HepG2 (cell line): ENCODE measurements at regions not wholly inside any gene's neighbourhood (a gene's known extent, or its start where the extent isn't known, plus 50 kb on each side); places are given as distances from the start of the nearest gene placed in this dataset.

Experiments
- ATAC-seq: fragments of 200-7000 bp; cut with Tn5 transposase; 3 replicates; pipeline ENCODE4 v1.9.1; 2020; ENCODE audit warnings: mild to moderate bottlenecking, moderate library complexity
- BruUV-seq: library from RNA; stranded (reverse); fragments of 400-500 nt; replicated peaks from 2 replicates; lab custom pipeline; 2021; lab: Mats Ljungman, UMichigan
- CTCF ChIA-PET: fragments of 300-600 bp; formaldehyde crosslinking; extraction: SDS; loops from one replicate; lab custom pipeline; 2021; ENCODE audit warnings: low total read pairs, inconsistent platforms, low intra/inter-chr PET ratio; lab: Yijun Ruan, JAX
- POLR2A ChIA-PET: fragments of 350-600 bp; sonication (Branson Sonifier 250); formaldehyde crosslinking; loops from one replicate; lab custom pipeline; 2020; ENCODE audit warnings: antibody characterized with exemption, inconsistent platforms; lab: Yijun Ruan, JAX
- DNase-seq: peaks from one replicate; pipeline ENCODE4 v3.0.0-alpha.2; 2015; ENCODE audit warnings: low spot score
- FAIRE-seq: peaks from 3 replicates; lab custom pipeline; 2011; peaks lifted over from hg19 to GRCh38; lab: Jason Lieb, UNC
- H2AFZ ChIP-seq: one replicate; pipeline ENCODE4 v1.6.1; 2011; ENCODE audit warnings: low read length, inconsistent platforms
- H3K27ac ChIP-seq: fragments of 300-600 bp; 3 replicates; pipeline ENCODE4 v1.8.0; 2011; ENCODE audit warnings: mixed run types, mild to moderate bottlenecking, mixed read lengths, low read length, inconsistent platforms; ENCODE audit not compliant: insufficient read depth; ENCODE audit errors: extremely low read length
- H3K27me3 ChIP-seq, 2 experiments: fragments of 200-600 bp in 1 of 2; 2 replicates in 1 of 2; 3 replicates in 1 of 2; pipeline versions ENCODE4 v1.6.0 to v1.8.0; 2011; ENCODE audit warnings: low read length in 2 of 2, mild to moderate bottlenecking in 2 of 2, moderate library complexity in 2 of 2, inconsistent platforms in 1 of 2; ENCODE audit not compliant: insufficient read depth in 2 of 2, control insufficient read depth in 1 of 2
- H3K36me3 ChIP-seq, 2 experiments: fragments of 200-600 bp in 1 of 2; replicated peaks in 1 of 2; 2 replicates in 1 of 2; 3 replicates in 1 of 2; pipeline versions ENCODE4 v1.5.1 to v1.8.0; 2011; ENCODE audit warnings: low read length in 2 of 2, inconsistent platforms in 1 of 2; ENCODE audit not compliant: insufficient read depth in 2 of 2, control insufficient read depth in 1 of 2
- H3K4me1 ChIP-seq: 2 replicates; pipeline ENCODE4 v1.5.1; 2012; ENCODE audit warnings: low read length, inconsistent platforms; ENCODE audit not compliant: insufficient read depth
- H3K4me2 ChIP-seq: 2 replicates; pipeline ENCODE4 v1.6.0; 2011; ENCODE audit warnings: low read depth, low read length, inconsistent platforms
- H3K4me3 ChIP-seq, 3 experiments: fragments of 200-600 bp in 1 of 3; sonication (generic), shearing (Covaris generic) in 1 of 3; replicated peaks in 1 of 3; 2 replicates each; pipeline ENCODE4 v1.5.1; 2011 to 2016; ENCODE audit warnings: low read length in 3 of 3, inconsistent platforms in 2 of 3, low read depth in 2 of 3, mild to moderate bottlenecking in 2 of 3, control low read depth in 1 of 3, mixed read lengths in 1 of 3; ENCODE audit not compliant: insufficient read depth in 1 of 3
- H3K79me2 ChIP-seq: one replicate; pipeline ENCODE4 v1.6.1; 2011; ENCODE audit warnings: low read length, inconsistent platforms; ENCODE audit not compliant: insufficient read depth
- H3K9ac ChIP-seq: 2 replicates; pipeline ENCODE4 v1.6.0; 2011; ENCODE audit warnings: mild to moderate bottlenecking, low read depth, low read length, inconsistent platforms; ENCODE audit not compliant: insufficient read depth
- H3K9me3 ChIP-seq: 2 replicates; pipeline ENCODE4 v1.5.1; 2012; ENCODE audit warnings: mild to moderate bottlenecking, low read length
- H4K20me1 ChIP-seq: 2 replicates; pipeline ENCODE4 v1.6.0; 2011; ENCODE audit warnings: inconsistent platforms, mild to moderate bottlenecking, low read length, moderate library complexity; ENCODE audit not compliant: insufficient read depth
- ATF7-NPFF ChIP-seq: sonication (generic); formaldehyde crosslinking; IDR thresholded peaks from 2 replicates; pipeline ENCODE4 v1.8.1; 2023; ENCODE audit warnings: mild to moderate bottlenecking, low read depth, missing genetic modification reagents, moderate library complexity
- CBX5 ChIP-seq: sonication (generic); formaldehyde crosslinking; IDR thresholded peaks from 2 replicates; pipeline ENCODE4 v1.4.0; 2020; ENCODE audit warnings: missing genetic modification reagents, borderline replicate concordance
- CENPX ChIP-seq: sonication (generic); formaldehyde crosslinking; IDR thresholded peaks from 2 replicates; pipeline ENCODE4 v1.9.0; 2021; ENCODE audit warnings: mild to moderate bottlenecking, missing genetic modification reagents, moderate library complexity
- FOXC1 ChIP-seq: sonication (generic); formaldehyde crosslinking; IDR thresholded peaks from 2 replicates; pipeline ENCODE4 v1.8.0; 2022; ENCODE audit warnings: mild to moderate bottlenecking, missing genetic modification reagents, borderline replicate concordance
- MAFF ChIP-seq: IDR thresholded peaks from 2 replicates; pipeline ENCODE4 v1.6.1; 2011; ENCODE audit warnings: low read depth, low read length, improper control_type of control experiment
- MAFK ChIP-seq, 2 experiments: IDR thresholded peaks in 1 of 2; conservative IDR thresholded peaks in 1 of 2; 2 replicates each; pipeline ENCODE4 v1.6.1; 2011; ENCODE audit warnings: improper control_type of control experiment in 2 of 2, low read length in 2 of 2
- NCOA5 ChIP-seq: sonication (generic); formaldehyde crosslinking; IDR thresholded peaks from 2 replicates; pipeline ENCODE4 v1.4.0; 2020; ENCODE audit warnings: missing genetic modification reagents
- POLR2AphosphoS5 ChIP-seq: IDR thresholded peaks from 2 replicates; pipeline ENCODE4 v1.6.1; 2012; ENCODE audit warnings: low read depth, low read length
- SNRNP70 ChIP-seq: fragments of 200-400 bp; formaldehyde crosslinking; IDR thresholded peaks from 2 replicates; pipeline ENCODE4 v1.6.1; 2017; ENCODE audit warnings: mild to moderate bottlenecking, low read depth, low read length, moderate library complexity
- SRSF4 ChIP-seq: fragments of 200-400 bp; formaldehyde crosslinking; IDR thresholded peaks from one replicate; pipeline ENCODE4 v1.6.1; 2018; ENCODE audit warnings: mild to moderate bottlenecking, low read depth, low read length, moderate library complexity; ENCODE audit not compliant: poor library complexity, severe bottlenecking
- TEAD3 ChIP-seq: optimal IDR thresholded peaks from 2 replicates; pipeline ENCODE3; 2016; ENCODE audit warnings: borderline replicate concordance
- ZNF333 ChIP-seq: sonication (generic); formaldehyde crosslinking; IDR thresholded peaks from 2 replicates; pipeline ENCODE4 v1.4.0; 2020; ENCODE audit warnings: mild to moderate bottlenecking, missing genetic modification reagents, borderline replicate concordance
- in situ Hi-C: cut with HindIII; loops from 2 replicates; pipeline ENCODE4 v1.10.0; 2017; ENCODE audit warnings: low pct_unique_long_range_greater_than_20kb; ENCODE audit not compliant: extremely low pct_ligation_motif_present
- intact Hi-C: fragments of 100-400 bp; cut with micrococcal nuclease; formaldehyde crosslinking; loops from one replicate; pipeline ENCODE4 v1.10.0; 2022; ENCODE audit not compliant: unreplicated experiment
- TF ChIP-seq, protein P1 (sequence below): sonication (generic); formaldehyde crosslinking; IDR thresholded peaks from 2 replicates; pipeline ENCODE4 v1.9.0; 2021; ENCODE audit warnings: missing genetic modification reagents, borderline replicate concordance

GRCh38 chr11:98561877-98562395 lies 458.8 kb upstream of the CNTN5 start:
- H3K9me3 ChIP-seq: no peaks in the 10 kb centered on the region
- no peak for ATAC-seq
- no peak overlapping the region for H3K9ac ChIP-seq
- no peak overlapping the region for H3K27ac ChIP-seq
- H4K20me1 ChIP-seq: no peaks in the 10 kb centered on the region
- no peak for FAIRE-seq
- no peaks in the 10 kb centered on the region for H3K36me3 ChIP-seq
- ChIA-PET POLR2A (no interaction called here), CTCF (no interaction called here)
- TF ChIP-seq SRSF4 (no peak), FOXC1 (CRISPR knock-in tag) (no peak), ATF7-NPFF (no peak), ZNF333 (CRISPR knock-in tag) (no peak), MAFK (conservative IDR thresholded peaks at IDR 0.05 in 1 of 2, IDR thresholded peaks at IDR 0.05 in 1 of 2; ENCODE audit: low read length in 2 of 2) (peak in 1 of 2 experiments; percentile 70; a peak in 2 of 4 replicates), POLR2AphosphoS5 (no peak), CENPX (no peak), CBX5 (CRISPR knock-in tag) (no peak), NCOA5 (CRISPR knock-in tag) (no peak), MAFF (peak; percentile 38; the same call in 1 of the 2 replicates), TEAD3 (no peak), SNRNP70 (no peak)
- TF ChIP-seq, protein P1, sequence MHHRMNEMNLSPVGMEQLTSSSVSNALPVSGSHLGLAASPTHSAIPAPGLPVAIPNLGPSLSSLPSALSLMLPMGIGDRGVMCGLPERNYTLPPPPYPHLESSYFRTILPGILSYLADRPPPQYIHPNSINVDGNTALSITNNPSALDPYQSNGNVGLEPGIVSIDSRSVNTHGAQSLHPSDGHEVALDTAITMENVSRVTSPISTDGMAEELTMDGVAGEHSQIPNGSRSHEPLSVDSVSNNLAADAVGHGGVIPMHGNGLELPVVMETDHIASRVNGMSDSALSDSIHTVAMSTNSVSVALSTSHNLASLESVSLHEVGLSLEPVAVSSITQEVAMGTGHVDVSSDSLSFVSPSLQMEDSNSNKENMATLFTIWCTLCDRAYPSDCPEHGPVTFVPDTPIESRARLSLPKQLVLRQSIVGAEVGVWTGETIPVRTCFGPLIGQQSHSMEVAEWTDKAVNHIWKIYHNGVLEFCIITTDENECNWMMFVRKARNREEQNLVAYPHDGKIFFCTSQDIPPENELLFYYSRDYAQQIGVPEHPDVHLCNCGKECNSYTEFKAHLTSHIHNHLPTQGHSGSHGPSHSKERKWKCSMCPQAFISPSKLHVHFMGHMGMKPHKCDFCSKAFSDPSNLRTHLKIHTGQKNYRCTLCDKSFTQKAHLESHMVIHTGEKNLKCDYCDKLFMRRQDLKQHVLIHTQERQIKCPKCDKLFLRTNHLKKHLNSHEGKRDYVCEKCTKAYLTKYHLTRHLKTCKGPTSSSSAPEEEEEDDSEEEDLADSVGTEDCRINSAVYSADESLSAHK: no peak
- no peak for DNase-seq
- intact Hi-C loops (no loop called here), in situ Hi-C loops (no loop called here)
- no peak overlapping the region for H2AFZ ChIP-seq
- no TSS peak for BruUV-seq
- no peak overlapping the region for H3K4me2 ChIP-seq
- no peaks in the 10 kb centered on the region for H3K27me3 ChIP-seq
- H3K4me1 ChIP-seq: no peaks in the 10 kb centered on the region
- H3K4me3 ChIP-seq: no peak overlapping the region
- H3K79me2 ChIP-seq: no peaks in the 10 kb centered on the region
